Glomerular visceral epithelial cell (primary cell): ENCODE measurements at regions not wholly inside any gene's neighbourhood (a gene's known extent, or its start where the extent isn't known, plus 50 kb on each side); places are given as distances from the start of the nearest gene placed in this dataset.
"Not testable (repeated sequence)": the region's sequence is repeated elsewhere in the genome, so short reads cannot be mapped to it uniquely, and the experiment has no call there.

ENCODE experiments used
- DNase-seq: peaks from one replicate; pipeline ENCODE4 v3.0.0-alpha.2; 2016; ENCODE audit errors: extremely low spot score

DNA sequence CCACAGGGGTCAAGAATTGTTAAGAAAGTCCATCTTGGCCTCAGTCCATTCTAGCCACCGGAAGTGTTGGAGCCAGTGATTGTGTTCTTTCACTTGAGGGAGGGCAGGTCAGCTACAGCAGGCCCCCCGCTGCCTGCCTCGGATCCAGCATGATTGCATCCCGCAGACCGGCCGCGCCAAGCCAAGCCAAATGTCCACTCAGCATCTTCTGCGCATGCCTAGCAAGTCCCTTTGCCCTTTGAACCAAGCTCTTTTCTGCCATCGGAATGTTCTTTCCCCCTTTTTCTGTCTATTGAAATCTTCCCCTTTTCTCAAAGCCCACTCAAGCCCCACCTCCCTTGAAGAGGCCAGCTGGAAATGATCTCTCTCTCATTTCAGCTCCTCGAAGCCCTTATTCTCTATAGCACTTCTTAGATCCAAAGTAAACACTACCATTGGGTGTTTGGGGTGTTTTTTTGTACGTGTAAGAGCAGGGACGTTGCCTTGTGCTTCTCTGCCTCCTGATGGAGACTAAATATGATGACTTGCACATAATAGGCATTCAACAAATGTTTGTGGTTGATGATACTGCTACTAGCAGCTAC lies 147.8 kb upstream of the BCOR start:
- DNase-seq: no peak

DNA sequence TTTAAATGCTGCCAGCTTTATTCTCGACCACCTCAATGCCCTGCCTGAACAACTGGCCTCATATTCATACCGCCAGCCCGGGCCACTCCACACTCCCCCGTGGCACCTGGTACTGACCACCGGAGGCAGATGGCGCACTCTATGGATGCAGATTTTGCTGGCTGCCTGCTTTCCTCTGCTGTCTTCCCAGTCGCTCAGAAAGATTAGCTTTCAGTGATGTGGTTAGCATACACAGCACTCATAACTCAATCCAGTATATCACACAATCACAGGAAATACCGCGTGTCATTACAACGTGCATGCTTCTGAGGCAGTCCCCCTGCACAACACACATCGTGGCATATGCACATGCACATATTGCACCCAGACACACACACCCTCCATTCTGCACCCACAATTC lies 147.2 kb upstream of the BCOR start:
- DNase-seq: no peak

DNA sequence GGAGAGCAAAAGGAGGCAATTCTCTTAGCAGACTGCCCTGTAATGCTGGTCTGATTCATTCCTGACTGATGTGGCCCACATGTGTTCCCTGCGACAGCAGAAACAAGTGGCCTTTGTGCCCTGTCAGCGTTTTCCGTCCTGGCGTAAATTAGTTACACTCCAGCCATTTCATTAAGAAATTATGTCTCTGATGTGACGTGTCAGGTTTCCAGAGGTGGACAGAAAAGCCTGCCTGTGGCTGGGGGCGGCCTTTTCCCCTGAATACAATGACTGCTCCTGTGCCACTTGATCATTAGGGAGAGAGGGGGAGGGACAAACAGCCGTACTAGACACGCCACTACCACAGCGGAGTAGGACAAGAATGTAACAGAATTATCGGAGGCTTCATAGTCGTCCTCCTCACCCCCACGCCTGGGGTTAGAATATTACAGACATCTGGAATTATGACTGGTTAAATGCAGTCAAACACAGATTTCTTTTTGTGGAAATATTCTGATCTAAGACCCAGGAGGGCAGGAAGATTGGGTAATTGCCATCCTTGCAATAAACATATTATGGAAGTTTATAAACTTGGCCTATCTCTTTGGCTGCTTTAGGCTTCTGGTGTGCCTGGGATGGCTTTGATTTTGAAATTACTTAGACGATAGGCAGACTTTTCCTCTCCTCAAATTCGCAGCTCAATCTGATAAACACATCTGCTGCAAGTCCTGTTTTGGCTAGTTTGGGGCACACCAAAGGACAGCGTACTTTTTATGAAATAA lies 146.2 kb upstream of the BCOR start:
- no peak for DNase-seq

DNA sequence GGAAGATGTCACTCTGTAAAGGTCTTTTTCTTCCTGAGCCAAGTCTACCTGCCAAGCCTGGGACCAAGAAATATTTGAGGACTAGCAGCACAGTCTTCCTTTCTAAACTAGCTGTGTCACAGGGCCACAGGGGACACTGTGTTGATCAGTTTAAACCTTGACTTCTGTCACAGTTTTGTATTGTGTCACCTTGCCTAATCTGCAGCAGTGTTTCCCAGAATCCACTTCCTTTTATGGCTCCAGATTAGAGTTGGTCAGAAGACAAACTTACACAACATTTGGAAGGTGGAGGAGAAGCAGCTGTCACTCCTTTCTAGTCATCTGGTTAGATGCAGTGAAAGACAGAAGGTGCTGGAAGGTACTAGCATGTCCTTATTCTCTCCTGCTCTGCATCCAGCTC lies 143.1 kb upstream of the BCOR start:
- DNase-seq: no peak

DNA sequence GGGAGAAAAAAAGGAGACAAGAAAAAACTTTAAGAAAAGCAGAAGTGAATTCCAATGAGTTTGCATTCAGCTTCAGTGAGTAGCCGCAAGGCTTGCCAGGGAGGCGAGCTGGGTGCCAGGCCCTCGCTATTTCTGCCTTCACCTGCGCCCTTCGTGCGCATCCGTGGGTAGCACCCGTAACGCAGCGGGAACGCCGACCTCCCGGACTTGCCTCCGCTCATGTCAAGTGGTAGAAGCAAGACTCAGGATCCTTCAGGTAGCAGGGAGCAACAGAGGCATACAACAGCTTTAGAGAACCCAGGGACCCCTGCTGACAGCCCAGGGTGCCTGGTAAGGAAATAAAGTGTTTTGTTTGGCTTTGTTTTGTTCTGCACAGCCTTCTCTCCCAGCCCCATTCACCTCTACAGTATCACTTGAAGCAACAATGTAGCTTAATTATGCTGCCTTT lies 140.0 kb upstream of the BCOR start:
- no peak for DNase-seq

DNA sequence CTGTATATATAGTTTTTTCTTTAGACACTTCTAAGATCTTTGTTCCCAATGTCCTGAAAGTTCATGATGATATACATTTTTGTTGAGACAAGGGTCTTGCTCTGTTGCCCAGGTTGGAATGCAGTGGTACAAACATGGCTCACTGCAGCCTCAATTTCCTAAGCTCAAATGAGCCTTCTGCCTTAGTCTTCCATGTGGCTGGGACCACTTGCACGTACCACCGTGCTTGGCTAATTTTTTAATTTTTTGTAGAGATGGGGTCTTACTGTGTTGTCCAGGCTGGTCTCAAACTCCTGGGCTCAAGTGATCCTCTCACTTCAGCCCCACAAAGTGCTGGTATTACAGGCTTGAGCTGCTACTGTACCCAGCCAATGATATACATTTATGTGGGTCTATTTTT lies 132.9 kb upstream of the BCOR start:
- no peak for DNase-seq

DNA sequence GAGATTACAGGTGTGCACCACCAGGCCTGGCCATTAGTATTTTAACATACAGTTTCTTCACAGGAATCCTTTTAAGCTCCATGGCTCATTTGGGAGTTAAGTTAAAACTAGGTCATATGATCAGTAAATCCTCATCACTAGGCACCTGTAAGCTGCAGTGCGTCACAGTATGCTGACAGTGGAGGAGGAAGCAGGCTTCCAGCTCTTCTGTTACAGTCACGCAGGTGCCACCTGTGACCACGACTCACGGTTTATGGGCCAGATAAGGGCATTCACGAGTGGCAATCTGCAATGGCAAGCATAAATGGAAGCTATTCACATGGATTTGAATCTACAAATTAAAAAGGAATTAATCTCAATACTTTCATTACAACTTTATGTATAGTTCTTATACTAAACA lies 129.4 kb upstream of the BCOR start:
- no peak for DNase-seq

DNA sequence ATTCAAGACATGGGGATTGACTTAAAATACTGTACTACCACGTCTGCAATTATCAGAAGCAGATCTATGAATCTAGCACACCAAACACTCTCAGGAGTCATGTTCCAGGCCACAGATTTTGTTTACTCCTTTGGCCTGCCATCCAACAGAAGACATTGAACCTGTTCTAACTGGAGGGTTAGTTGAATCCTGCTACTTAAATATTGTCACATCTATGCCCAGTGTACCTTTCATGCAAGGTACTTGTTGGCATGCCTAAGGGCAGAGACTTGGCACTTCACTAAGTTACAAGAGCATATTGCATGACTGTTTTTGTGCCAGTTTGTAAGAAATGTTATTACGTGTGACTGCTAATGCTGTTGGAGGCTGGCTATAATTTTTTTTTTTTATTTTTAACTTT lies 126.9 kb upstream of the BCOR start:
- no peak for DNase-seq

DNA sequence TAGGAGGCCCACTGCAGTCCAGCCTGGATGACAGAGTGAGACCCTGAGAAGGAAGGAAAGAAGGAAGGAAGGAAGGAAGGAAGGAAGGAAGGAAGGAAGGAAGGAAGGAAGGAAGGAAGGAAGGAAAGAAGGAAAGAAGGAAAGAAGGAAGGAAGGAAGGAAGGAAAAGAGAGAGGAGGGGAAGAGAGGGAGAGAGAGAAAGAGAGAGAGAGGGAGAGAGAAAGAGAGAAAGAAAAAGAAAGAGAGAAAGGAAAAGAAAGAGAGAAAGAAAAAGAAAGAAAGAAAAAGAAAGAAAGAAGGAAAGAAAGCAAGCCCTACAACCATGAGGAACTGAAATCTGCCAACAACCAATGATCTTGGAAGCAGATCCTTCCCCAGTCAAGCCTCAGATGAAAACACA lies 124.9 kb upstream of the BCOR start:
- not testable (repeated sequence) for DNase-seq

DNA sequence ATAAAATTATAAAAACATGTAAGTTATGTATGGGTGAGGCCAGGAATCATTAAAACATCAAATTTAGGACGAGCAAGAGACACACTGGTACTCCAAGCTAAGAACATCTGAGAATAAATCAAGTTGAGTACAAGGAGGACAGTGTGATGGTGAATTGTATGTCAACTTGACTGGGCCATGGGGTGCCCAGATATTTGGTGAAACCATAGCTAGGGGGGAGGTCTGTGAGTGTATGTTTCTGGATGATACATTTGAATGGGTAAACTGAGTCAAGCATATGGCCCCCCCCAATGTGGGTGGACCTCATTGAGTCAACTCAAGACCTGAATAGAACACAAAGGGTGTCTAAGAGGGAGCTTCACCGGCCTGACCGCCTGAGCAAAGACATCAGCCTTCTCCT lies 115.3 kb upstream of the BCOR start:
- no peak for DNase-seq

DNA sequence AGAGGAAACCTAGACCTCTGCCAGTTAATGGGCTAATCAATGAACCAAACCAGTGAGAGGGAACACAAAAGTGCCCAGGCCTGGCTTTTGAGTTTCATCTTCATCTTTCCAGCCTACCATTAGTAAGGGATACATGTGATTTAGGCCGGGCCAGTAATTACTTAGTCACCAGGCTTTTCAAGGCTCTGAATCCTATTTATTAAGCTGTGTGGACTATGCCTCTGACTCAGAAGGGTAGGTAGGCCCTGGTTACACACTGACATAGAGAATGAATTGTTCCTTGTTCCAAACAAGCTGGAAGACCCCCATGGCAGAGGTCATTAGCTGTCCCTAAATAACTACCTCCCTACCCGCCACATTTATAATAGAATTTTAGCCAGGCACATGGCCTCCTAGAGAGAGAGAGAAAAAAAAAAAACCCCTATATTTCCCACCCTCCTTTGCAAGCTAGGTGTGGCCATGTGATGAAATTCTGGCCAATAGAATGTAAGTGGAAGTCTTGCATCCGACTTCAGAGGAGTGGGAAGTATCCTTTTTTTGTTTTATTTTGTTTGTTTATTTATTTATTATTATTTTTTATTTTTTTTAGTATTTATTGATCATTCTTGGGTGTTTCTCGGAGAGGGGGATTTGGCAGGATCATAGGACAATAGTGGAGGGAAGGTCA lies 112.3 kb upstream of the BCOR start:
- DNase-seq: no peak

DNA sequence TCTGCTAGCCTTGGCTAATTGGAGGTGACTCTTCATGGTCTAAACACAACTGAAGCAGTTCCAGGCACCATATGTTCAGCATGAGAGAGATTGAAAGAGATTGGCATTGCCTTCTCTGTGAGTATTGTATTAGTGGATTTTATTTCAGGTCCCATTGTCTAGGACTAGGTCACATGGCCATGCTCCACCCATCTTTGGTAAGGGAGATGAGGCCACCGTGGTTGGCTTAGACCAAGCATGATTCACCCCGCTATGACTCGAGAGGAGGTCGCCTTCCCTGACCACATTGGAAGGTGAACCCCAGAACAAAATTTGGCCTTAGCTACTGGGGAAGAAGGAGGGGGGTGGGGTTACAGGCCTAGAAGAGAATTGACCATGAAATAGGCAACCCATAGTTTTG lies 109.9 kb upstream of the BCOR start:
- peak; percentile 15 for DNase-seq

DNA sequence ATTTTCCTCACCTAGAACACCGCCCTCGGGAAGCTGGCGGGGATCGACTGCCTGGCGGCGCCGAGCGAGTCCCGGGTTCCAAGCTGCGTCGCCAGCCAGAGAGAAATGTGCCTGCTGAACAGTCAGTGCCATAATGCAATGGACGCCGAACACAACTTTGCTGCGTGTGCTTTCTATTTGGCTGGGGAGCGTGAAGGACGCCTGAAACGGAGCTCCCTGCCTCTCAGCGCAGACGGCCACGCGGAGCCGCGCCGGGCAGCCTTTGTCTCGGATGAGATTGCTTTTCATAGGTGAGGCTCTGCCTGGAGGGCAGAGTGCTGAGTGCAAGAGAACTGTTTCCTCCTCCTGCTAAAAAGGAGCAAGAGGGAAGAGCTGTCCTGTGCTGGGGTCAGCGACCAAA lies 107.7 kb upstream of the BCOR start:
- DNase-seq: no peak

DNA sequence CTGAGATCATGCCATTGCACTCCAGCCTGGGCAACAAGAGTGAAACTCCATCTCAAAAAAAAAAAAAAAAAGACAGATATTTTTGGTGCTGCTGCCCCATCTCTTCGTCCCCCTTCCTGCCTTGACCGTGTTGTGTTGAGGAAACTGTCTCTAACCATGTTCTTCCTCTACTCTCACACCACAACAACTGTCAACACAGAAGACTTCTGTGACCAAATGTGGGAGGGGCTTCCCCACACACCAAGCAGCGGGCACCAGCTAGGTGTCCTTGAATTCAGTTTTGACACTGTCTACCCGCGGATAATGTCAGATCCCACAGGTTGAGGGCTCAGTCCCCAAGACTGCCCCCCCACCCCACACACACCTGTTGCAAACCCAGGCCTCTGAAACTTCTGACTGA lies 104.7 kb upstream of the BCOR start:
- no peak for DNase-seq

DNA sequence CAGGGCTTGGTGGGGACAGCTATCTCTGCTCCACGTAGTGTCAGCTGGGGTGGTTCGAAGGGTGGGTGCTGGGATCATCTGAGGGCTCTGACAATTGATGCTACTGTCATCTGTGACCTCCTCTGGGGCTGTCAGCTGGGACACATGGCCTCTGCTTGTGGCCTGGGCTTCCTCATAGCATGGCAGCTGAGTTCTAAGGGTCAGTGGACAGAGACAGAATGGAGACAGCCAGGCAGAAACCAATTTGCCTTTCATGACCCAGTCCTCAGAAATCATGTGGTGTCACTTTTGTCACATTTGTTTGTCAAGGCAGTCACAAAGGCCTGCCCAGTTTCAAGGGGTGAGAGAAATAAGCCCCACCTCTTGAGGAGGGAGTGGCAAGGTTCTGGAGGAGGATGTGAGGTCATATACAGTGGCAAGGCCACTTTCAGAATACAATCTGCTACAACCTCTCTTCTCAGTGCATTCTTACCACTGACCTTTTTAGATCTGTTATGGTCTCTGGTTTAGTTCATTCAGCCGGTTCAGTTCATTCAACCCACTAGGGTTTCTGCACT lies 103.6 kb upstream of the BCOR start:
- DNase-seq: no peak

DNA sequence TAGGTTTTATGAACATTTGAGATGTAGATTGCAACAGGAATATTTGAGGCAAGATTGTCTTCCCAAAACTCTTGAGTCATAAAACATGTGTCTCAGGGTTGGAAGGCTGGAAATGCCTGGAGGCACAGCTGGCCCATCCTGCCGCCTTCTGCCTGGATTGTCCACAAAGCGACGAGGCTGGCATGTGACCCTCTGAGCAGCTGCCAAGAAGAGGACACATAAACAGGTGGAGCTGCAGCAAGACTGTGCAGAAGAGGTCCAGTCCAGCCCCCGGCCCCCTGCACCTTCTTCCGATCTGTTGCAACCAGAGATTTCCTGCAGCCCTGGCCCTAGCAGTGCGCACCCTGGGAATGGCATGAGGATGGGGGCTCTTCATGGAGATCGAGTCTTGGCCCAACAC lies 101.9 kb upstream of the BCOR start:
- DNase-seq: no peak

DNA sequence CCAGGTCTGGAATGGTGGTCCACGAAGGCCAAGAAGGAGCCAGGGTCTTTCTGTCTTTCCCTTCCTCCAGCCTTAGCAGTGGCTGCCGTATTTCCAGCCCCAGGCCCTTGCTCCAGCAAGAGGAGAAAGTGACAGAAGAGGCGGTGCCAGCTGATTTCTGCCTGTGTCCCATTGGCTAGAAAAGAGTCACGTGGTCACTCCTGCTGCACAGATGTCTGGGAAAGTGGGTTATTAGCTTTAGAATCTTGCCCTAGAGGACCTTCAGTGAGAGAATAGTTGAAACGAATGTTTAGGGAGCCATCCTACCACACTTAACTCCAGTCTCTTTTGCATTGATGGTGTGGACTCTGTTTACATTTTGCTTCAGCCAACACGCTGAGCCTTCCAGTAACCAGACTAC lies 99.3 kb upstream of the BCOR start:
- DNase-seq: no peak

DNA sequence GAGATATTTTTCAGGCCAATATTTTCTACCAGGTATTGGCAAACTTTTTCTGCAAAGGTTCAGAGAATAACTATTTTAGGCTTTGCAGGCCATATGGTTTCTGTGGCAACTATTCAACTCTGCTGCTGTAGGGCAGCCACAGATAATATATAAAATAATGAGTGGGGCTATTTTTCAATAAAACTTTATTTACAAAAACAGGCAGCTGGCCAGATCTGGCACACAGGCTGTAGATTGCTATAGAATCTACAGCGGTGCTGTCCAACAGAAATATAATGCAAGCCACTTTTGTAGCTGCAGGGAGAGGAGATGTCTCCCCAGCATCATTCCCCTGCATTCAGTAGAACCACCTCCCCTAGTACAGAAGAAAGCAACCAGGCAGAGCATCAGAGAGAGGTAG lies 97.6 kb upstream of the BCOR start:
- no peak for DNase-seq

DNA sequence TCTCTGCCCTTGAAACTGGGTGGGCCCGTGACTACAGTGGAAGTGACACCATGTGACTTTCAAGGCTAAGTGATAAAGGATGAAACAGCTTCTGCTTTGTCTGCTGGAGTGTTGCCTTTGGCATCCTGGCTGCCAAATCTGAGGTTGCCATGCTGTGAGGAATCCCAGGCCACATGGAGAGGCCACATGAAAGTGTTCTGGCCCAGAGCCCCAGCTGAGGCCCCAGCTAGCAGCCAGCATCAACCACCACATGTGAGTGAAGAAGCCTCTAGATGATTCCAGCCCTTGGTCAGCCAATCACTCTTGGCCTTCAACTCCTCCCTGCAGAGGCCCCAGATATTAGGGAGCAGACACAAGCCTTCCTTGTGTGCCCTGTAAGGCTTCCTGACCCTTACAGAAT lies 94.4 kb upstream of the BCOR start:
- DNase-seq: no peak

DNA sequence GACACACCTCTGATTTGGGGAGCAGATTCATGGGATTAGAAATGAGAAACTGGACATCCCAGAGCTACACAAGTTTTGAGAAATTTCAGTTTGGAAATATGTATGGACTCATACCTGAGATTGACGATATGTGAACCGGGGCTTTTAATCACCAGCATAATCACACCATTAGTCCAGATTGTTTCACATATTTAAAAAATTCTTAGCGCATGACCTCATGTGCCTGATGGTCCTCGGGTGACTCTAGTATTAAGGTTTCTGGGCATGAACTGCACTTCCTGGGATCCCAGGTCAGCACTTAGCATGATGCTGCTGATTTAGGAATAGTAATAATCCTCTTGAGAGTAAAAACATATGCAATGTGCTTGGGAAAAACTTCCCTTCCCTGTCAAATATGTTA lies 91.9 kb upstream of the BCOR start:
- peak; percentile 13 for DNase-seq

DNA sequence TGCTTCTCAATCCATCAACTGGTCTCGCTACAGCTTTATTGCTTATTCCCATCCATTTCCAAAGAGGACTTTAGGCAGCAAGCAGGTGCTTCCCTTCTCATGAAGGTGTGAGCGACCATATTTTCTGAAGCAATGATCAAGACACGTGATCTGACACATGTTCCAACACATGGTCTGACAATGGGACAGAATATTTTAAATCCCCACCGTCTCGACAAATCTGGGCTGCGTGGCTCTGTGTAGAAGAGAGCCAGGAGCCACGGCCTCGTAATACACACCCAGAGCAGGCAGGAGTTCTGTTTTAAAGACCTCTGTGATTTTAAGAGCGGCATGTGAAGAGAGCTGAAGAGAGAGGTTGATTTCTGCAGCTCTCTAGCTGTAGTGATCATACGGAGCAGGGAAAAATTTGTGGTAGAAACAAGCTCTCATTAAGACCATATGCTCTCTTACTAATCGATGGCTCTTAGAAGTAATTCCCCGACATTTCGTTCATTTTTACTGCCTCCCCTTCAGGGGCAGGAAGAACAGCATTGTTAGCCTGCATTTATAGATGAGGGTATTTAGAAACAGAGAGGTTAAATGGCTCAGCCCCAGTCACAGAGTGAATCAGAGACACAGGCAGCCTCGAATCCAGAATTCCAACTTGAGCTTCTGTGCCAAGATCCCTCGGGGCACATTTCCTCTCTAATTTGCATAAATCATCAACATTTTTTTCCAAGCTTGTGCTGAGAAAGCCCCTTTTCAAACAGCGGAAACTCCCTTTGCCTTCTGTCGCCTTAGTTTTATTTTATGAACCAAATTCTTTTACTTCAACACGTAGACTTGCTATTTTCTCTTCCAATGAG lies 91.0 kb upstream of the BCOR start:
- DNase-seq: peak; percentile 53

DNA sequence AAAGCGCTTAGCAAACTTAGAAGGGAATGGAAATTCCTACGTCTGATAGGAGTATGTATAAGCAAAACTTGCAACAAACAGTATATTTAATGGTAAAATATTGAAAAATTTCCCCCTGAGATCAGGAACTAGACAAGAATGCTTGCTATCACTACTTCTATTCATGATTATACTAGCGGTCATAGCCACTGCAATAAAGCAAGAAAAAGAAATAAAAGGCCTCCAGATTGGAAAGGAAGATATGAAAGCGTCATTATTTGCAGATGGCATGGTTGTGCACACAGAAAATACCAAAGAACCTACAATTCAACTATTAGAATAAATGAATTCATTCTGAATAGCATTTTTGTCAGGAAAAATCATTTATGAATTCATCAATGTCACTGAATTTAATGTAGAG lies 87.2 kb upstream of the BCOR start:
- no peak for DNase-seq
